ENCODE measurements at regions not wholly inside any gene's neighbourhood (a gene's known extent, or its start where the extent isn't known, plus 50 kb on each side); places are given as distances from the start of the nearest gene placed in this dataset.

DNA sequence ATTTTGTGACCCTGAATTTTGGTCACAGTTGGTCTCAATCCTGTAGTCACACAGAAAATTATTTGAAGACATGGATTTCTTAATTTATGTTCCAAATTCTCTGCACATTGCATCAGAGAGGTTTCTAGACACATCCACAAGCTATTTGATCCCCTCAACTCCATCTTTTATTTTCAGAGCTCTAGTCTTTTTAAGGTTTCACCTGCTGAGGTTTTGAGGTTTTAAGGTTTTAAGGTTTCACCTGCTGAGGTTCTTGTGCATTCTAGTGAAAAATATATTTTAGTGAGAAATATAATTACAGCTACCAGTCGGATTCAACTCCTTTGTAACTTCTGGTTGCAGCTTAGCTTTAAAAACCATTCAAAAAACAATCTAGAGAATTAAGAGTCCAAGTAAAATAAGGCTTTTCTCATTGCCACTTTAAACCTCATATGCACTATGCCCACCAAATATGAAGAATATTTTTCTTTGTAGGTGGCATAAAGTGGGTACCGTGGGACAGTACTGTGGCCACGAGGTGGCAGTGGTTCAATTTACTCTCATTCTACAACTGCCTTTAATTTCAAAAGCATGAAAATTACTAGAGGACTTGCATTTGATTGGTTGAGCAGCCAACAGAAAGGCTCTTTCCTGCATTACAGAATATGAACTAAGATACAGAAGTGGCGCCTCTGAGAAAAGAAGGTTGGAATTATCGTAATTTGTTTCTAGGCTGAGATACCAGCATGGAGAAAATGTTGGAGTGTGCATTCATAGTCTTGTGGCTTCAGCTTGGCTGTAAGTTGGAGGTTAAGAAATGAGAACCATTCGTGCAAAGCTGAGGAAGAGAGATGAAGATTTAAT, 366.5 kb upstream of the OR4E1 start:
- no peak overlapping the region for H3K27ac ChIP-seq
- no peak overlapping the region for H3K4me3 ChIP-seq
- no peaks in the 10 kb centered on the region for H3K9me3 ChIP-seq
- no peaks in the 10 kb centered on the region for H3K4me1 ChIP-seq
- no peaks in the 10 kb centered on the region for H3K27me3 ChIP-seq
- intact Hi-C loops (cut with DNase I) = no loop called here
- DNase-seq (no peak), ATAC-seq (peak in 3 of 4 donors; percentile 36 to 43 (median 42))
- 20% methylated on average over 6 of the region's 6 CpGs for whole genome bisulfite sequencing (ENCODE audit: insufficient coverage, low coverage, low lambda C conversion rate, missing lambda C conversion rate)
- no peaks in the 10 kb centered on the region for H3K36me3 ChIP-seq
- no peak for TF ChIP-seq POLR2A (IDR thresholded peaks at IDR 0.05)
- TF ChIP-seq, protein P1, sequence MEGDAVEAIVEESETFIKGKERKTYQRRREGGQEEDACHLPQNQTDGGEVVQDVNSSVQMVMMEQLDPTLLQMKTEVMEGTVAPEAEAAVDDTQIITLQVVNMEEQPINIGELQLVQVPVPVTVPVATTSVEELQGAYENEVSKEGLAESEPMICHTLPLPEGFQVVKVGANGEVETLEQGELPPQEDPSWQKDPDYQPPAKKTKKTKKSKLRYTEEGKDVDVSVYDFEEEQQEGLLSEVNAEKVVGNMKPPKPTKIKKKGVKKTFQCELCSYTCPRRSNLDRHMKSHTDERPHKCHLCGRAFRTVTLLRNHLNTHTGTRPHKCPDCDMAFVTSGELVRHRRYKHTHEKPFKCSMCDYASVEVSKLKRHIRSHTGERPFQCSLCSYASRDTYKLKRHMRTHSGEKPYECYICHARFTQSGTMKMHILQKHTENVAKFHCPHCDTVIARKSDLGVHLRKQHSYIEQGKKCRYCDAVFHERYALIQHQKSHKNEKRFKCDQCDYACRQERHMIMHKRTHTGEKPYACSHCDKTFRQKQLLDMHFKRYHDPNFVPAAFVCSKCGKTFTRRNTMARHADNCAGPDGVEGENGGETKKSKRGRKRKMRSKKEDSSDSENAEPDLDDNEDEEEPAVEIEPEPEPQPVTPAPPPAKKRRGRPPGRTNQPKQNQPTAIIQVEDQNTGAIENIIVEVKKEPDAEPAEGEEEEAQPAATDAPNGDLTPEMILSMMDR (IDR thresholded peaks at IDR 0.05) = peak in 3 of 4 donors; percentile 40 to 48 (median 47)

- no peak overlapping the region for H3K27ac ChIP-seq
- TF ChIP-seq, protein P1 (IDR thresholded peaks at IDR 0.05) = no peak
- no peak for TF ChIP-seq POLR2A (IDR thresholded peaks at IDR 0.05)
- WGBS (ENCODE audit: insufficient coverage, low coverage, low lambda C conversion rate, missing lambda C conversion rate) = 55% methylated on average over 2 of the region's 2 CpGs
- H3K4me1 ChIP-seq = no peaks in the 10 kb centered on the region
- H3K9me3 ChIP-seq = no peaks in the 10 kb centered on the region
- H3K27me3 ChIP-seq = no peaks in the 10 kb centered on the region
- no peaks in the 10 kb centered on the region for H3K36me3 ChIP-seq
- H3K4me3 ChIP-seq = no peak overlapping the region
- intact Hi-C loops (cut with DNase I) = no loop called here
- no peak for DNase-seq
- ATAC-seq = no peak
Observed at GRCh38 chr14:22036541-22037239, 363.1 kb upstream of the OR4E1 start.

GRCh38 chr14:22026527-22026926, 352.9 kb upstream of the OR4E1 start:
- 42% methylated on average over 2 of the region's 2 CpGs for WGBS (ENCODE audit: insufficient coverage, low coverage, low lambda C conversion rate, missing lambda C conversion rate)
- TF ChIP-seq, protein P1 (IDR thresholded peaks at IDR 0.05) = no peak
- TF ChIP-seq POLR2A (IDR thresholded peaks at IDR 0.05) = no peak
- DNase-seq (no peak), ATAC-seq (no peak)
- Histone ChIP-seq H3K9me3 (no peaks in the 10 kb centered on the region), H3K4me3 (no peak overlapping the region), H3K27ac (no peak overlapping the region), H3K36me3 (no peaks in the 10 kb centered on the region), H3K27me3 (no peaks in the 10 kb centered on the region), H3K4me1 (no peaks in the 10 kb centered on the region)
- intact Hi-C loops (cut with DNase I) = no loop called here

GRCh38 chr14:22025879-22026278, 352.3 kb upstream of the OR4E1 start:
- ATAC-seq (no peak), DNase-seq (no peak)
- intact Hi-C loops (cut with DNase I) = no loop called here
- no peaks in the 10 kb centered on the region for H3K27me3 ChIP-seq
- no peak overlapping the region for H3K27ac ChIP-seq
- H3K4me3 ChIP-seq = no peak overlapping the region
- no peak for TF ChIP-seq POLR2A (IDR thresholded peaks at IDR 0.05)
- TF ChIP-seq, protein P1 (IDR thresholded peaks at IDR 0.05) = no peak
- H3K9me3 ChIP-seq = no peaks in the 10 kb centered on the region
- no peaks in the 10 kb centered on the region for H3K36me3 ChIP-seq
- 10% methylated on average over 1 of the region's 1 CpG for WGBS (ENCODE audit: insufficient coverage, low coverage, low lambda C conversion rate, missing lambda C conversion rate)
- H3K4me1 ChIP-seq = no peaks in the 10 kb centered on the region
